ENCODE measurements at regions not wholly inside any gene's neighbourhood (a gene's known extent, or its start where the extent isn't known, plus 50 kb on each side); places are given as distances from the start of the nearest gene placed in this dataset.
"Not testable (repeated sequence)": the region's sequence is repeated elsewhere in the genome, so short reads cannot be mapped to it uniquely, and the experiment has no call there.

DNA sequence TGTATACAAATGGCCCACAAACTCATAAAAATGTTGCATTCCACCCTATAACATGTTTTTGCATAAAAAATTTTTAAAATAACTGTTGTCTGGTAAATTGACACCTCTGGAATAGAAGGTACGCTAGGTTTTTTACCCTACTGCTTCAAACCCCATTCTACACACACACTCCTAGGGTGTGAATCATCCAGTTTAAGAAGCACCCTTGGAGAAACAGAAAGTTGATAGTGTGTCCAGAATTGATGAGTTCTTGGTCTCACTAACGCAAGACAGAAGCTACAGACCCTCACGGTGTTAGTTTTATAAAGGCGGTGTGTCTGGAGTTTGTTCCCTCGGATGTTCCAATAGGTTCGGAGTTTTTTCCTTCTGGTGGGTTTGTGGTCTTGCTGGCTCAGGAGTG, 158.5 kb downstream of the KLRB1 start:
- no peak for DNase-seq (ENCODE audit: low spot score)
- WGBS (ENCODE audit: low lambda C conversion rate, missing lambda C conversion rate), result 73% methylated on average over 6 of the region's 6 CpGs
- TF ChIP-seq, protein P1, sequence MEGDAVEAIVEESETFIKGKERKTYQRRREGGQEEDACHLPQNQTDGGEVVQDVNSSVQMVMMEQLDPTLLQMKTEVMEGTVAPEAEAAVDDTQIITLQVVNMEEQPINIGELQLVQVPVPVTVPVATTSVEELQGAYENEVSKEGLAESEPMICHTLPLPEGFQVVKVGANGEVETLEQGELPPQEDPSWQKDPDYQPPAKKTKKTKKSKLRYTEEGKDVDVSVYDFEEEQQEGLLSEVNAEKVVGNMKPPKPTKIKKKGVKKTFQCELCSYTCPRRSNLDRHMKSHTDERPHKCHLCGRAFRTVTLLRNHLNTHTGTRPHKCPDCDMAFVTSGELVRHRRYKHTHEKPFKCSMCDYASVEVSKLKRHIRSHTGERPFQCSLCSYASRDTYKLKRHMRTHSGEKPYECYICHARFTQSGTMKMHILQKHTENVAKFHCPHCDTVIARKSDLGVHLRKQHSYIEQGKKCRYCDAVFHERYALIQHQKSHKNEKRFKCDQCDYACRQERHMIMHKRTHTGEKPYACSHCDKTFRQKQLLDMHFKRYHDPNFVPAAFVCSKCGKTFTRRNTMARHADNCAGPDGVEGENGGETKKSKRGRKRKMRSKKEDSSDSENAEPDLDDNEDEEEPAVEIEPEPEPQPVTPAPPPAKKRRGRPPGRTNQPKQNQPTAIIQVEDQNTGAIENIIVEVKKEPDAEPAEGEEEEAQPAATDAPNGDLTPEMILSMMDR (IDR thresholded peaks at IDR 0.05; ENCODE audit: poor library complexity), result no peak
- no peak for TF ChIP-seq EZH2phosphoT487 (IDR thresholded peaks at IDR 0.05; ENCODE audit: low read depth, severe bottlenecking, unreplicated experiment)
- no peak for TF ChIP-seq EZH2 (IDR thresholded peaks at IDR 0.05; ENCODE audit: borderline replicate concordance)
- Histone ChIP-seq H3K79me2 (no peaks in the 10 kb centered on the region), H3K36me3 (replicated peaks; ENCODE audit: insufficient read depth, low read depth) (no peaks in the 10 kb centered on the region), H3K9me3 (ENCODE audit: low read depth) (no peaks in the 10 kb centered on the region), H3K4me2 (peak overlapping the region; percentile 92), H3K4me3 (no peak overlapping the region), H3K4me1 (ENCODE audit: insufficient read depth) (no peaks in the 10 kb centered on the region), H3K27ac (no peak overlapping the region), H4K20me1 (ENCODE audit: insufficient read depth, poor library complexity, severe bottlenecking) (no peaks in the 10 kb centered on the region), H3K9me2 (replicated peaks; ENCODE audit: insufficient read depth) (no peaks in the 10 kb centered on the region), H2AFZ (peak overlapping the region; percentile 83), H3K27me3 (no peaks in the 10 kb centered on the region)

DNA sequence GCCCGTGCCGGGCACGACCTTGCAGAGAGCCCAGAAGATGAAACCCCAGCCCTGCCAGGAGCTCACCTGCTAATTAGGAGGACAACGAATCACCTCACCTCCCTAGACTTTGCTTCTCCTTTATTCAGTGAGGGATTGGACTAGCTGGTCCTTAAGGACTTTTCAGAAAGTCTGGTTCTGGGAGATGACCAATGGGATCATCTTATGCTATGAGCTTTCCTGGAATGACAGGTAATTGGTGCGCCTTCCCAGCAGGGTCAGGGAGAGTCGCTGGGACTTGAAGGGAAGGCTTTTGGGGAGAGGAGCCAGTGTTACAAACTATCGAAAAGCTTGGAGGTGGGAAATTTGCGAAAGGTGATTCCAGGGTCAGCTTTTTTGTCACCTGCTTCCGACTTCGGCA, 159.1 kb downstream of the KLRB1 start:
- H3K9me3 ChIP-seq (ENCODE audit: low read depth); H3K36me3 ChIP-seq (replicated peaks; ENCODE audit: insufficient read depth, low read depth); H3K9me2 ChIP-seq (replicated peaks; ENCODE audit: insufficient read depth); H3K4me1 ChIP-seq (ENCODE audit: insufficient read depth); DNase-seq (ENCODE audit: low spot score); H4K20me1 ChIP-seq (ENCODE audit: insufficient read depth, poor library complexity, severe bottlenecking); H3K27me3 ChIP-seq; H3K79me2 ChIP-seq: not testable (repeated sequence)
- peak overlapping the region; percentile 92 for H3K4me2 ChIP-seq
- H3K4me3 ChIP-seq, result peak overlapping the region; percentile 71
- H3K27ac ChIP-seq, result peak overlapping the region; percentile 77
- WGBS (ENCODE audit: low lambda C conversion rate, missing lambda C conversion rate), result 33% methylated on average over 7 of the region's 10 CpGs
- H2AFZ ChIP-seq, result peak overlapping the region; percentile 83

DNA sequence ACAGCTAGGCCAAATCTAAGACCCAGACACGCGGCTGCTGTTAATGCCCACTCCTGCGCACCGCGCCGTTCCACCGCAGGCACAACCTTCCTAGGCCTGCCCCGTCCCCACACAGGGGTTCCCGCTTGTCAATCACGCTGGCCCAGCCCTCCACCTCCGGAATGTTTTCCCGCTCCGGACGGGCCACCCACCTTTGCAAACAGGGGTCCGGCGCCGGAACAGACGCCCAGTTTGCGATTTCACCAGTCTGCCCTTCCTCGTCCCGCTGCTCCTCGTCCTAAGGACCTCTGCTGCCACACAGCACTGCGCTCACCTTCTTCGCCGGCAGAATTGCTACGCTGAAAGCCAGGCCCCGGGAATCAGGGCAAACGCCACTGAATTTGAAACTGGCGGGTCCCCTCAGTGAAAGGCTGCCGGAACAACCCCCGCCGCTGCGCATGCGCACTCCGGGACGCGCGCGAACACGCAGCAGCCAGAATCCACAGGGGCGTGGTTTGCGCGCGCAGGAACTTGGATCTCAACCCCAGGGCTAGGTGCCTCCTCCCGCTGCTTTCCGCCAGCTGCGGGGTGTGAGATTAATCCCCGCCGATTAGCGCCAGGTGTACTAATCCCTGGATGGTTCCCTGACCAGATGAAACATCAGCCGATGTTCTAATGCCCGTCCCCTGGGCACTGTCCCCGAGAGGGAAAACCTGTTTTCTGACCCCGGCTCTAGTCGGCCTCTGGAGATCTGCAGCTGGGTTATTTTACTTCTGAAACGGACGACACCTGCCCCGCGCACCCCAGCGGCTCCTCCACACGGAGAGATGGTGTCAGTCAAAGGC, 159.7 kb downstream of the KLRB1 start:
- DNase-seq (ENCODE audit: low spot score), result peak; percentile 88
- peak overlapping the region; percentile 71 for H3K4me3 ChIP-seq
- H3K9me3 ChIP-seq (ENCODE audit: low read depth); H3K9me2 ChIP-seq (replicated peaks; ENCODE audit: insufficient read depth); H3K79me2 ChIP-seq; H3K4me1 ChIP-seq (ENCODE audit: insufficient read depth); H3K36me3 ChIP-seq (replicated peaks; ENCODE audit: insufficient read depth, low read depth); H3K27me3 ChIP-seq; H4K20me1 ChIP-seq (ENCODE audit: insufficient read depth, poor library complexity, severe bottlenecking): not testable (repeated sequence)
- peak overlapping the region; percentile 77 for H3K27ac ChIP-seq
- under 1% methylated on average over 61 of the region's 61 CpGs for WGBS (ENCODE audit: low lambda C conversion rate, missing lambda C conversion rate)
- peak overlapping the region; percentile 89 for H2AFZ ChIP-seq
- H3K4me2 ChIP-seq, result peak overlapping the region; percentile 92

DNA sequence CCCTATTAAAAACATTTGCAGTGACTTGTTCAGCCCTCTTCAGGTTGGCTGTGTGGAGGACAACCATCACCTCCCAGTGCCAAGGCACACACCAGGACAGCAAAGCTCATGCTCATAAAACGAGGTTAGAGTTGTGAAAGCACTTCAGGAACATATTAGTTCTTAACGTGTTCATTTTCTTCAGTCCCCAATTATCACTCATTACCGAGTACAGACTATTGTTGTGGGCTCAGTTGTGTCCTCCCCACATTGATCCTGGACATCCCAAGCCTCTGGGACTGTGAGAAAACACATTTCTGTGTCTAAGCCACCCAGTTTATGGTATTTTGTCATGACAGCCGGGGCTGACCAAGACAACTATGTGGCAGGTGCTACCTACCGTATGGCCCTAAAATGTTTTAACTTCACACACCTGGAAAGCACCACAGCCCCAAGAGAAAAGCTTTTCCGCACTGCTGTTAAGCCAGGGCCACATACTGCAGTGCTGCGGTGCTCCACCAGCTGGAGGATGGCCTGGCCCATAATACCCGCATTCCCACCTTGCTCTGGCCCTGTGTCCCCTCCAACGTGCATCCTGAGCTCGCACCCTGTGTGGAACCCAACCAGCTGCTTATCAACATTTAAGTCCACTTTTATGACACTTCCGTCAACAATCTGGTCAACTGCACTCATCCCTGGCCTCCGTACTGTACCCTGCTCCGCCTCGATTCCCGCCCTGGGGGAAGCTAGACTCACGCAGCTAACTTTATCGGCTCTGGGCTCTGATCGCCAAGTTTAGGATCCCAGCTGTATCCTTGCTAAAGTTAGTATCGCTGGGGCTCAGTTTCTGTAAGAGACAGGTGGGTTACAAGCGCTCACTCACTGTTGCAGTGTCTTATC, 160.6 kb downstream of the KLRB1 start:
- not testable (repeated sequence) for H3K27ac ChIP-seq; H3K9me2 ChIP-seq (replicated peaks; ENCODE audit: insufficient read depth); H3K9me3 ChIP-seq (ENCODE audit: low read depth); H2AFZ ChIP-seq; H4K20me1 ChIP-seq (ENCODE audit: insufficient read depth, poor library complexity, severe bottlenecking); H3K4me1 ChIP-seq (ENCODE audit: insufficient read depth); H3K79me2 ChIP-seq; DNase-seq (ENCODE audit: low spot score); H3K36me3 ChIP-seq (replicated peaks; ENCODE audit: insufficient read depth, low read depth); H3K27me3 ChIP-seq; H3K4me3 ChIP-seq
- WGBS (ENCODE audit: low lambda C conversion rate, missing lambda C conversion rate), result 16% methylated on average over 18 of the region's 20 CpGs
- peak overlapping the region; percentile 92 for H3K4me2 ChIP-seq

DNA sequence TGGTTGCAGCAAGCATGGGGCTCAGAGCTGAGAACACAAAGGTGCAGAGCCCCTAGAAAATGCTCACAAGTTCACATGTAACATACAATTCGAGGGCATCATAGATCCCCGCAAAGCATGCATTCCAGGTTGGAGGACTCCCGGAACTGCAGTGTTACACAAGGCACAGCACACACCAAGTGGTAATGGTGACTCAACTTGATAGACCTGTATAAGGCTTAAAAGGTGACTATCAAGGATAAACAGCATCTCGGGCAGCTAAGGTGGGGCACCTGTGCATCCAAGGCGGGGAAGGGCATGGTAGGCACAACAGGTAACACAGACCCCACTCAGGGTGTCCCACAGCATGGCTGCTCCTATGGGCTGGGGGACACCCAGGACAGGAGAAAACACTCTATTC, 167.3 kb downstream of the KLRB1 start:
- not testable (repeated sequence) for H3K9me3 ChIP-seq (ENCODE audit: low read depth); H3K9me2 ChIP-seq (replicated peaks; ENCODE audit: insufficient read depth); DNase-seq (ENCODE audit: low spot score); H3K4me2 ChIP-seq; H3K27me3 ChIP-seq; H3K4me3 ChIP-seq; H3K79me2 ChIP-seq; H4K20me1 ChIP-seq (ENCODE audit: insufficient read depth, poor library complexity, severe bottlenecking); H2AFZ ChIP-seq; H3K4me1 ChIP-seq (ENCODE audit: insufficient read depth); H3K27ac ChIP-seq; H3K36me3 ChIP-seq (replicated peaks; ENCODE audit: insufficient read depth, low read depth)
- 96% methylated on average over 2 of the region's 5 CpGs for WGBS (ENCODE audit: low lambda C conversion rate, missing lambda C conversion rate)

DNA sequence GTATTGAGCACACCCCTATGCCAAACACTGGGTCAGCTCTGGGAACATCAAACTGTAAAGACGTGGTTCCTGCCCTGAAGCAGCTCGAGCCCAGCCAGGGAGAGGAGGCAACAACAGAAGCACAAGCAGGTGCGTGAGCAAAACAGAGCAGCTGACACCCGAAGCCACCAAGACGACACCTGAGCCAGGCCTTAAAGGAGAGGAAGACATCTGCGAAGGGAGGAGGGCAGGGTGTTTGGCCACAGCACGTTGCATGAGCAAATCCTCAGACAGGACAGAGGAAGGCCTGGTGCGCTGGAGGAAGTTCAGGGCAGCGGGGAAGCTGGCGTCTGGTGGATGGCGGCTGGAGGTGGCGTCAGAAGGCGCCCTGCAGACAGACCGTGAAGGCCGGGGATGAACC, 172.0 kb downstream of the KLRB1 start:
- H3K4me3 ChIP-seq; H3K79me2 ChIP-seq; H3K9me2 ChIP-seq (replicated peaks; ENCODE audit: insufficient read depth); H3K27ac ChIP-seq; H3K9me3 ChIP-seq (ENCODE audit: low read depth); DNase-seq (ENCODE audit: low spot score); H3K4me2 ChIP-seq; H3K27me3 ChIP-seq; H2AFZ ChIP-seq; H3K36me3 ChIP-seq (replicated peaks; ENCODE audit: insufficient read depth, low read depth); H4K20me1 ChIP-seq (ENCODE audit: insufficient read depth, poor library complexity, severe bottlenecking); H3K4me1 ChIP-seq (ENCODE audit: insufficient read depth): not testable (repeated sequence)
- WGBS (ENCODE audit: low lambda C conversion rate, missing lambda C conversion rate), result 92% methylated on average over 10 of the region's 15 CpGs

DNA sequence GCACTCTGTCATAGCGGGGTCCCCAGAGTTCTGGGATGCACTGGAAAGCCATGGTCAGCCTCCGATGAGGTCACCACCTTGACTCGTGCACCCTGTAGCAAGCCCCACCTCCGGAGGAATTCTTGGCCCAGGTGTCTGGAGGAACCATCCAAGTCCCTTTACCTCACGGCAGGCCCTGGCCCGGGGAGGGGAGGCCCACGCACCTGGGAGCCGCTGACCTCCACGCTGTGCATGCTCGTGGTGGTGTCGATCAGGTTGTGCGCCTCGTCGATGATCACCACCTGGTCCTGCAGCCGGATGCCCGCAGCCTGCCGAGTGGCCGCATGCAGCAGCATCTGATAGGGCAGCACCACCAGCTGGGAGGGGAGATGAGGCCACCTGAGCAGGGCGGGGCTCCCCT, 177.3 kb downstream of the KLRB1 start:
- not testable (repeated sequence) for DNase-seq (ENCODE audit: low spot score); H3K36me3 ChIP-seq (replicated peaks; ENCODE audit: insufficient read depth, low read depth); H4K20me1 ChIP-seq (ENCODE audit: insufficient read depth, poor library complexity, severe bottlenecking); H2AFZ ChIP-seq; H3K9me2 ChIP-seq (replicated peaks; ENCODE audit: insufficient read depth); H3K4me3 ChIP-seq; H3K27me3 ChIP-seq; H3K27ac ChIP-seq; H3K9me3 ChIP-seq (ENCODE audit: low read depth); H3K4me1 ChIP-seq (ENCODE audit: insufficient read depth); H3K79me2 ChIP-seq; H3K4me2 ChIP-seq
- 93% methylated on average over 10 of the region's 19 CpGs for WGBS (ENCODE audit: low lambda C conversion rate, missing lambda C conversion rate)
